Tibial nerve (tissue), 4 donors: ENCODE measurements at regions not wholly inside any gene's neighbourhood (a gene's known extent, or its start where the extent isn't known, plus 50 kb on each side); places are given as distances from the start of the nearest gene placed in this dataset.
"Not testable (repeated sequence)": the region's sequence is repeated elsewhere in the genome, so short reads cannot be mapped to it uniquely, and the experiment has no call there.

Experiments
- DNase-seq, 2 donors: peaks; one replicate each; pipeline ENCODE4 v3.0.0-alpha.2; 2019; ENCODE audit warnings: low spot score in 2 of 2
- H3K27ac ChIP-seq, 4 donors: fragments of 200-600 bp; sonication (generic) in 3 of 4; one replicate each; pipeline ENCODE4 v1.5.1; 2017 to 2019; ENCODE audit warnings: mild to moderate bottlenecking in 1 of 4
- H3K27me3 ChIP-seq, 2 donors: fragments of 200-600 bp; sonication (generic) in 1 of 2; one replicate each; pipeline versions ENCODE4 v1.5.1 to v1.6.0; 2017 to 2019
- H3K36me3 ChIP-seq, 3 donors: fragments of 200-600 bp; sonication (generic); one replicate each; pipeline ENCODE4 v1.5.1; 2018 to 2019
- H3K4me1 ChIP-seq, 4 donors: fragments of 200-600 bp; sonication (generic) in 3 of 4; one replicate each; pipeline ENCODE4 v1.5.1; 2017 to 2019
- H3K4me3 ChIP-seq, 4 donors: fragments of 200-600 bp; sonication (generic) in 3 of 4; one replicate each; pipeline ENCODE4 v1.5.1; 2017 to 2019; ENCODE audit warnings: mild to moderate bottlenecking in 1 of 4, moderate library complexity in 1 of 4
- H3K9me3 ChIP-seq, 4 donors: fragments of 200-600 bp; sonication (generic) in 3 of 4; one replicate each; pipeline ENCODE4 v1.5.1; 2017 to 2019
- CTCF ChIP-seq, 5 experiments: fragments of 200-600 bp in 3 of 5; fragments of 450-650 bp in 2 of 5; sonication (generic) in 3 of 5; IDR thresholded peaks; one replicate each; pipeline ENCODE4 v1.5.1; 2016 to 2019; ENCODE audit warnings: antibody characterized with exemption in 5 of 5, mild to moderate bottlenecking in 3 of 5, moderate library complexity in 2 of 5
- EP300 ChIP-seq, 2 donors: sonication (generic); formaldehyde crosslinking; IDR thresholded peaks; one replicate each; pipeline ENCODE4 v1.6.1; 2017; ENCODE audit warnings: antibody characterized with exemption in 2 of 2, mild to moderate bottlenecking in 1 of 2
- POLR2A ChIP-seq, 2 donors: fragments of 450-650 bp; IDR thresholded peaks; one replicate each; pipeline ENCODE4 v1.6.1; 2017; ENCODE audit warnings: antibody characterized with exemption in 2 of 2, mild to moderate bottlenecking in 2 of 2, moderate library complexity in 2 of 2
- WGBS, 2 donors: methylation state at CpG; one replicate each; pipeline ENCODE4 v1.1.5; 2018; 5-methylcytosine and 5-hydroxymethylcytosine counted together

- no peak for TF ChIP-seq CTCF (IDR thresholded peaks at IDR 0.05)
- 77 to 82% methylated on average over 7 of the region's 7 CpGs for WGBS, 2 donors
- no peaks in the 10 kb centered on the region for H3K4me1 ChIP-seq
- H3K36me3 ChIP-seq: no peaks in the 10 kb centered on the region
- H3K27ac ChIP-seq: no peak overlapping the region
- H3K9me3 ChIP-seq: no peaks in the 10 kb centered on the region
- no peaks in the 10 kb centered on the region for H3K27me3 ChIP-seq
- no peak overlapping the region for H3K4me3 ChIP-seq
- DNase-seq: no peak
Measured at GRCh38 chr18:73528066-73528465, 619.6 kb downstream of the FBXO15 start.

DNA sequence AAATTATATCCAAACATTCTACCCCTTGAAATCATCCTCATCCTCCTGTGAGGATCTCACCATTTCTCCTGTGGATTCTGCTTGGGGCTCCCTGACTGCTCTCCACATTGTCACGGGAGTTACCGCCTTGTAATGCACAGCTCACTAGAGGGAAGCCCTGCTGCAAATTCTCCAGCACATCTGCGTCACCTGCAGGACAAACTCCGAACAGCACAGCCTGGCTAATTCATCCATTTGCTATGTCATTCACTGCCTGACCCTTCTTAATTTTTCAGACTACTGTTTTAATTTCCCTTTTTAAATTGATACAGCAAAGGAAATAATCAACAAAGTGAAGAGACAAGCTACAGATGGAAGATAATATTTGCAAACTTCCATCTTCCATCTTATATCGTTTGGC lies 627.4 kb downstream of the FBXO15 start:
- H3K4me3 ChIP-seq: no peak overlapping the region
- WGBS, 2 donors: 63 to 68% methylated on average over 5 of the region's 5 CpGs
- no peak overlapping the region for H3K27ac ChIP-seq
- no peaks in the 10 kb centered on the region for H3K9me3 ChIP-seq
- DNase-seq: no peak
- H3K4me1 ChIP-seq: no peaks in the 10 kb centered on the region
- TF ChIP-seq CTCF (IDR thresholded peaks at IDR 0.05): no peak
- TF ChIP-seq EP300 (IDR thresholded peaks at IDR 0.05): no peak
- no peak for TF ChIP-seq POLR2A (IDR thresholded peaks at IDR 0.05)
- H3K27me3 ChIP-seq: no peaks in the 10 kb centered on the region
- no peaks in the 10 kb centered on the region for H3K36me3 ChIP-seq

DNA sequence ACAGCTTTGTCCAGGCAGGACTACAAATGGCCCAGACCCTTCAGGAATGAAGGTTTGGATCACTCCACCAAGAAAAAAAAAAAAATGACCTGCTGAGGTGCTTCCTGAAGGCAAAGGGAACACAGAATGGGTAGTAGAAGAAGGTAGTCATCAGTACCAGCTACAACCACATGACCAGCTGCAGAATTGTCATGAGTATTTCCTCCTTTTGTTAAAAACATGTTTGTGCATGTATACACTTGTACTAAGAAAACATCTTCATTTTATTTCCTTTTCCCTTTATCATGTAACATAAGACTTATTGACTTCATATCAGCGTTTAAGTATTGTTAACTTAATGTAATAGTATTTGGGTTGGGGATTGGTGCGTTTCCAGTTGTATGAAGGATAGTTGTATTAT lies 631.6 kb downstream of the FBXO15 start:
- H3K27me3 ChIP-seq, DNase-seq, H3K27ac ChIP-seq, H3K4me3 ChIP-seq, H3K4me1 ChIP-seq, H3K36me3 ChIP-seq, H3K9me3 ChIP-seq: not testable (repeated sequence)
- WGBS, 2 donors: 90 to 91% methylated on average over 2 of the region's 2 CpGs

GRCh38 chr18:73514449-73514848 lies 633.2 kb downstream of the FBXO15 start:
- H3K36me3 ChIP-seq: no peaks in the 10 kb centered on the region
- no peak for DNase-seq
- no peaks in the 10 kb centered on the region for H3K9me3 ChIP-seq
- TF ChIP-seq CTCF (IDR thresholded peaks at IDR 0.05) (no peak), POLR2A (IDR thresholded peaks at IDR 0.05) (no peak), EP300 (IDR thresholded peaks at IDR 0.05) (no peak)
- no peak overlapping the region for H3K4me3 ChIP-seq
- H3K27me3 ChIP-seq: no peaks in the 10 kb centered on the region
- H3K27ac ChIP-seq: no peak overlapping the region
- 89 to 100% methylated on average over 1 of the region's 1 CpG for WGBS, 2 donors
- no peaks in the 10 kb centered on the region for H3K4me1 ChIP-seq

DNA sequence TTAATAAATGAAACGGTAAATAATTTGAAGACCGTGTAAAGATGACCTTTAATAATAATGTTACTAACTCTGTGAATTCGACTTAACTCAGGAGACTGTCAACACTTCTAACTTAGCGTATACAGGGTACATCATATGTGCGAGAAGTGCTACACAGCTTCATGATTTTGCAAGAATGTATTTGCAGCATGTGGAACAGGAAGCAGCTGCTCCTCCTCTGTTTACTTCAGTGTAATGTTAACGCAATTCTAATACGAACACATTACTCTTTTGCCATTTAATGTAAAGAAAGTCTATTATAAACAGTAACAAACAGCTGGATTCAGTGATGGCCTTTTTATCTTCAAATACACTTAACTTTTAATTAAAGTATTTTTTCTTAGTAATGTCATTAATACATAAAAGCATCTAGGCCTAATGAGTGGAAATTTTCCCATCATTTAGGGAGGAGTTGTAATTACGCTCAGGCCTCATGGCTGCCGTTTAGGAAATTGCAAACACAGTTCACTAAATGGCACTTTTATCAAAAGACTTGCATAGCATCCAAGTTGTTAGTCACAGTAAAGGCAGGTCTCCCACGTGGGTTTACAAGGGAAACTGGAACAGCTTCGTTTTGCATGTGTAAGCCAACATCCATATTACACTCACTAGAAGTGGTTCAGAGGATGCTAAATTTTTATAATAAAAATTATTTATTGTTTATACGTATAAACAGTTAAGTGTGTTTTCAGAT lies 635.7 kb downstream of the FBXO15 start:
- WGBS, 2 donors: 61 to 62% methylated on average over 12 of the region's 12 CpGs
- H3K4me3 ChIP-seq: no peak overlapping the region
- no peaks in the 10 kb centered on the region for H3K4me1 ChIP-seq
- no peak overlapping the region for H3K27ac ChIP-seq
- H3K27me3 ChIP-seq: no peaks in the 10 kb centered on the region
- no peak for DNase-seq
- no peak for TF ChIP-seq POLR2A (IDR thresholded peaks at IDR 0.05)
- no peak for TF ChIP-seq CTCF (IDR thresholded peaks at IDR 0.05)
- no peak for TF ChIP-seq EP300 (IDR thresholded peaks at IDR 0.05)
- H3K9me3 ChIP-seq: no peaks in the 10 kb centered on the region
- no peaks in the 10 kb centered on the region for H3K36me3 ChIP-seq

DNA sequence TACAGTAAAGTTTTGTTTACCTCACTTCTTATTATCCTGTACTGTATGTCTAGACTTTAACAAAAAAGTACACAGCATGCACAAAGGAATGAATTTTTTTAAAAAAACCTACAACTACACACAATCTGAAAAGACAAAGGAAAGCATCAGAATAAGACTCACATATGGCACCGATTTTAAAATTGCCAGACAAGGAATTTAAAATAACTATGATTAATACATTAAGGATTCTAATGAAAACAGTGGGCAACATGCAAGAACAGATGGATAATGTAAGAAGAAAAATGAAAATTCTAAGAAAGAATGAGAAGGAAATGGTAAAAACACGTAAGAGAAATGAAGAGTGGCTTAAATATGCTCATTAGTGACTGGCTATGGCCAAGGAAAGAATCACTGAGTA lies 638.2 kb downstream of the FBXO15 start:
- 69 to 72% methylated on average over 2 of the region's 2 CpGs for WGBS, 2 donors
- Histone ChIP-seq H3K27ac (no peak overlapping the region), H3K9me3 (no peaks in the 10 kb centered on the region), H3K4me1 (no peaks in the 10 kb centered on the region), H3K4me3 (no peak overlapping the region), H3K27me3 (no peaks in the 10 kb centered on the region), H3K36me3 (no peaks in the 10 kb centered on the region)
- TF ChIP-seq EP300 (IDR thresholded peaks at IDR 0.05) (no peak), POLR2A (IDR thresholded peaks at IDR 0.05) (no peak), CTCF (IDR thresholded peaks at IDR 0.05) (no peak)
- DNase-seq: no peak
